Neural progenitor cell (in vitro differentiated cells): ENCODE measurements at regions not wholly inside any gene's neighbourhood (a gene's known extent, or its start where the extent isn't known, plus 50 kb on each side); places are given as distances from the start of the nearest gene placed in this dataset.

Experiments used
- DNase-seq: peaks from one replicate; pipeline ENCODE4 v3.0.0-alpha.2; 2016; ENCODE audit warnings: low spot score
- H2AFZ ChIP-seq: fragments of 200-600 bp; sonication (generic); replicated peaks from 2 replicates; pipeline ENCODE4 v1.6.1; 2016; ENCODE audit warnings: antibody characterized with exemption
- H3F3A ChIP-seq: fragments of 200-600 bp; sonication (generic); 2 replicates; pipeline ENCODE4 v1.6.1; 2016; ENCODE audit warnings: antibody characterized with exemption, low read depth
- H3K27ac ChIP-seq: fragments of 200-600 bp; sonication (generic); 2 replicates; pipeline ENCODE4 v1.5.1; 2016; ENCODE audit warnings: mild to moderate bottlenecking
- H3K27me3 ChIP-seq: fragments of 200-600 bp; sonication (generic); 2 replicates; pipeline ENCODE4 v1.6.1; 2016; ENCODE audit warnings: mild to moderate bottlenecking, moderate library complexity
- H3K36me3 ChIP-seq: fragments of 200-600 bp; sonication (generic); 2 replicates; pipeline ENCODE4 v1.5.1; 2016
- H3K4me1 ChIP-seq: fragments of 200-600 bp; sonication (generic); 2 replicates; pipeline ENCODE4 v1.6.1; 2016; ENCODE audit warnings: mixed run types
- H3K4me2 ChIP-seq: fragments of 200-600 bp; sonication (generic); 2 replicates; pipeline ENCODE4 v1.6.1; 2016
- H3K4me3 ChIP-seq: fragments of 200-600 bp; sonication (generic); 2 replicates; pipeline ENCODE4 v1.5.1; 2016
- H3K79me2 ChIP-seq: fragments of 200-600 bp; sonication (generic); 2 replicates; pipeline ENCODE4 v1.6.1; 2016; ENCODE audit warnings: low read depth
- H3K9ac ChIP-seq: fragments of 200-600 bp; sonication (generic); 2 replicates; pipeline ENCODE4 v1.6.1; 2016
- H3K9me3 ChIP-seq: fragments of 200-600 bp; sonication (generic); 2 replicates; pipeline ENCODE4 v1.5.1; 2016; ENCODE audit warnings: low read depth
- H4K20me1 ChIP-seq: fragments of 200-600 bp; sonication (generic); 2 replicates; pipeline ENCODE4 v1.6.1; 2016; ENCODE audit warnings: low read depth
- H3K27ac Mint-ChIP-seq: 3 replicates; pipeline ENCODE4 v1.8.0; 2021; ENCODE audit warnings: mixed read lengths
- H3K27me3 Mint-ChIP-seq: 2 replicates; pipeline ENCODE4 v1.8.0; 2022; ENCODE audit warnings: low read depth, mild to moderate bottlenecking, inconsistent platforms, moderate library complexity, mixed read lengths; ENCODE audit not compliant: insufficient read depth
- H3K36me3 Mint-ChIP-seq: 3 replicates; pipeline ENCODE4 v1.8.0; 2021; ENCODE audit warnings: mixed read lengths
- H3K4me1 Mint-ChIP-seq: 3 replicates; pipeline ENCODE4 v1.8.0; 2021; ENCODE audit warnings: mixed read lengths
- H3K4me3 Mint-ChIP-seq: 3 replicates; pipeline ENCODE4 v1.8.0; 2021; ENCODE audit warnings: mild to moderate bottlenecking, moderate library complexity, mixed read lengths
- H3K9me3 Mint-ChIP-seq: 3 replicates; pipeline ENCODE4 v1.8.0; 2020; ENCODE audit warnings: mixed read lengths
- CTCF ChIP-seq: fragments of 200-600 bp; sonication (generic); IDR thresholded peaks from 2 replicates; pipeline ENCODE4 v1.5.1; 2017; ENCODE audit warnings: antibody characterized with exemption, mild to moderate bottlenecking
- EZH2 ChIP-seq: fragments of 200-600 bp; sonication (generic); IDR thresholded peaks from 2 replicates; pipeline ENCODE4 v1.6.1; 2017; ENCODE audit warnings: antibody characterized with exemption, mild to moderate bottlenecking, moderate library complexity
- EZH2phosphoT487 ChIP-seq: fragments of 200-600 bp; sonication (generic); IDR thresholded peaks from 2 replicates; pipeline ENCODE4 v1.6.1; 2017; ENCODE audit warnings: antibody characterized with exemption

GRCh38 chr9:75376680-75377254 is 288.5 kb downstream of the OSTF1 start:
- H3F3A ChIP-seq = no peaks in the 10 kb centered on the region
- no peaks in the 10 kb centered on the region for H3K27me3 Mint-ChIP-seq
- no peaks in the 10 kb centered on the region for H3K4me1 Mint-ChIP-seq
- no peaks in the 10 kb centered on the region for H3K27me3 ChIP-seq
- no peaks in the 10 kb centered on the region for H3K36me3 ChIP-seq
- H3K36me3 Mint-ChIP-seq = no peaks in the 10 kb centered on the region
- H3K4me3 ChIP-seq = no peak overlapping the region
- no peak overlapping the region for H2AFZ ChIP-seq
- no peaks in the 10 kb centered on the region for H3K4me1 ChIP-seq
- H3K9me3 ChIP-seq = no peaks in the 10 kb centered on the region
- no peak overlapping the region for H3K27ac ChIP-seq
- H3K4me2 ChIP-seq = no peak overlapping the region
- no peak for TF ChIP-seq EZH2phosphoT487
- TF ChIP-seq EZH2 = no peak
- TF ChIP-seq CTCF = no peak
- no peak overlapping the region for H3K4me3 Mint-ChIP-seq
- H3K9me3 Mint-ChIP-seq = peaks cover 2% of the 10 kb centered on the region
- no peaks in the 10 kb centered on the region for H4K20me1 ChIP-seq
- H3K9ac ChIP-seq = no peak overlapping the region
- DNase-seq = no peak
- no peak overlapping the region for H3K27ac Mint-ChIP-seq
- no peaks in the 10 kb centered on the region for H3K79me2 ChIP-seq

GRCh38 chr9:75378036-75378435 is 289.7 kb downstream of the OSTF1 start:
- H2AFZ ChIP-seq = no peak overlapping the region
- no peaks in the 10 kb centered on the region for H3K4me1 ChIP-seq
- no peaks in the 10 kb centered on the region for H4K20me1 ChIP-seq
- no peak overlapping the region for H3K9ac ChIP-seq
- Mint-ChIP-seq H3K27ac (no peak overlapping the region), H3K4me1 (no peaks in the 10 kb centered on the region), H3K36me3 (no peaks in the 10 kb centered on the region), H3K4me3 (no peak overlapping the region), H3K9me3 (peaks cover 6% of the 10 kb centered on the region), H3K27me3 (no peaks in the 10 kb centered on the region)
- peaks cover 6% of the 10 kb centered on the region for H3K9me3 ChIP-seq
- TF ChIP-seq EZH2phosphoT487 (no peak), CTCF (no peak), EZH2 (no peak)
- H3K27me3 ChIP-seq = no peaks in the 10 kb centered on the region
- peaks cover 6% of the 10 kb centered on the region for H3F3A ChIP-seq
- no peaks in the 10 kb centered on the region for H3K79me2 ChIP-seq
- no peak overlapping the region for H3K27ac ChIP-seq
- H3K36me3 ChIP-seq = peaks cover 6% of the 10 kb centered on the region
- no peak overlapping the region for H3K4me2 ChIP-seq
- no peak overlapping the region for H3K4me3 ChIP-seq
- DNase-seq = no peak

GRCh38 chr9:75378926-75379325 is 290.6 kb downstream of the OSTF1 start:
- Mint-ChIP-seq H3K4me3 (no peak overlapping the region), H3K4me1 (no peaks in the 10 kb centered on the region), H3K27me3 (no peaks in the 10 kb centered on the region), H3K27ac (no peak overlapping the region), H3K9me3 (peaks cover 12% of the 10 kb centered on the region), H3K36me3 (no peaks in the 10 kb centered on the region)
- Histone ChIP-seq H2AFZ (no peak overlapping the region), H3K9ac (no peak overlapping the region), H3K27ac (no peak overlapping the region), H3K79me2 (no peaks in the 10 kb centered on the region), H3K9me3 (peaks cover 8% of the 10 kb centered on the region), H3K4me2 (no peak overlapping the region), H4K20me1 (no peaks in the 10 kb centered on the region), H3K4me1 (peaks cover 1% of the 10 kb centered on the region), H3K4me3 (no peak overlapping the region), H3F3A (peaks cover 15% of the 10 kb centered on the region), H3K36me3 (peaks cover 7% of the 10 kb centered on the region), H3K27me3 (no peaks in the 10 kb centered on the region)
- TF ChIP-seq EZH2phosphoT487 (no peak), EZH2 (no peak), CTCF (no peak)
- DNase-seq = no peak
